PFSK-1 (cell line): ENCODE measurements at regions not wholly inside any gene's neighbourhood (a gene's known extent, or its start where the extent isn't known, plus 50 kb on each side); places are given as distances from the start of the nearest gene placed in this dataset.

Experiments
- POLR2AphosphoS5 ChIP-seq: IDR thresholded peaks from 2 replicates; pipeline ENCODE4 v1.6.1; 2012; ENCODE audit warnings: low read depth, mild to moderate bottlenecking, control low read depth, low read length, moderate library complexity
- REST ChIP-seq, 2 experiments: IDR thresholded peaks; 2 replicates each; pipeline versions ENCODE4 v1.6.1 to v1.8.0; 2011 to 2012; ENCODE audit warnings: low read depth in 2 of 2, low read length in 2 of 2, control low read depth in 1 of 2, inconsistent platforms in 1 of 2, mild to moderate bottlenecking in 1 of 2, moderate library complexity in 1 of 2; ENCODE audit not compliant: insufficient read depth in 1 of 2
- SIN3A ChIP-seq: IDR thresholded peaks from 2 replicates; pipeline ENCODE4 v1.6.1; 2012; ENCODE audit warnings: mild to moderate bottlenecking, low read length, moderate library complexity, borderline replicate concordance; ENCODE audit not compliant: insufficient read depth
- TAF1 ChIP-seq: IDR thresholded peaks from 2 replicates; pipeline ENCODE4 v1.6.1; 2012; ENCODE audit warnings: low read length, control low read depth, borderline replicate concordance; ENCODE audit not compliant: insufficient read depth

- TF ChIP-seq POLR2AphosphoS5 = no peak
- no peak for TF ChIP-seq REST (IDR thresholded peaks at IDR 0.05; ENCODE audit: insufficient read depth in 1 of 2, low read depth in 2 of 2, low read length in 2 of 2)
- no peak for TF ChIP-seq SIN3A
- TF ChIP-seq TAF1 = no peak
Observed at GRCh38 chr9:18195223-18195622, 278.7 kb upstream of the ADAMTSL1 start.
